Osteoblast (primary cell): ENCODE measurements at regions not wholly inside any gene's neighbourhood (a gene's known extent, or its start where the extent isn't known, plus 50 kb on each side); places are given as distances from the start of the nearest gene placed in this dataset.

ENCODE experiments used
- DNase-seq: peaks from one replicate; pipeline ENCODE4 v3.0.0; 2011; ENCODE audit warnings: low spot score, mixed read lengths; ENCODE audit not compliant: insufficient read length; ENCODE audit errors: missing footprints
- H2AFZ ChIP-seq: 2 replicates; pipeline ENCODE4 v1.6.0; 2011; ENCODE audit warnings: mild to moderate bottlenecking, low read length
- H3K27ac ChIP-seq: 2 replicates; pipeline ENCODE4 v1.5.1; 2011; ENCODE audit warnings: mild to moderate bottlenecking, low read depth, low read length, moderate library complexity
- H3K27me3 ChIP-seq: 2 replicates; pipeline ENCODE4 v1.6.0; 2012; ENCODE audit warnings: mild to moderate bottlenecking, control low read depth, inconsistent platforms, low read length, moderate library complexity; ENCODE audit not compliant: insufficient read depth
- H3K36me3 ChIP-seq: 2 replicates; pipeline ENCODE4 v1.5.1; 2011; ENCODE audit warnings: mild to moderate bottlenecking, low read length, control low read depth, moderate library complexity; ENCODE audit not compliant: insufficient read depth
- H3K4me1 ChIP-seq: 2 replicates; pipeline ENCODE4 v1.5.1; 2011; ENCODE audit warnings: mild to moderate bottlenecking, low read length, control low read depth, moderate library complexity; ENCODE audit not compliant: insufficient read depth
- H3K4me2 ChIP-seq: 2 replicates; pipeline ENCODE4 v1.6.0; 2011; ENCODE audit warnings: mild to moderate bottlenecking, low read length; ENCODE audit not compliant: insufficient read depth
- H3K4me3 ChIP-seq: fragments of 200-600 bp; sonication (generic); 3 replicates; pipeline ENCODE4 v1.5.1; 2012; ENCODE audit warnings: mild to moderate bottlenecking, low read length, inconsistent platforms; ENCODE audit not compliant: insufficient read depth
- H3K79me2 ChIP-seq: 2 replicates; pipeline ENCODE4 v1.6.0; 2012; ENCODE audit warnings: mild to moderate bottlenecking, low read length, control low read depth, inconsistent platforms; ENCODE audit not compliant: insufficient read depth
- H3K9me3 ChIP-seq: 2 replicates; pipeline ENCODE4 v1.5.1; 2011; ENCODE audit warnings: low read depth, low read length, control low read depth
- H4K20me1 ChIP-seq: 2 replicates; pipeline ENCODE4 v1.6.0; 2012; ENCODE audit warnings: mild to moderate bottlenecking, low read length, control low read depth; ENCODE audit not compliant: insufficient read depth
- CTCF ChIP-seq: IDR thresholded peaks from 2 replicates; pipeline ENCODE4 v1.5.1; 2011; ENCODE audit warnings: mild to moderate bottlenecking, low read depth, low read length, moderate library complexity; ENCODE audit errors: extremely low read depth

GRCh38 chr3:150334974-150335373 lies 73.1 kb upstream of the TSC22D2 start:
- no peak for DNase-seq
- no peak for TF ChIP-seq CTCF
- Histone ChIP-seq H2AFZ (no peak overlapping the region), H3K79me2 (no peaks in the 10 kb centered on the region), H3K9me3 (no peaks in the 10 kb centered on the region), H3K4me2 (no peak overlapping the region), H3K4me1 (peaks cover 4% of the 10 kb centered on the region), H3K27me3 (no peaks in the 10 kb centered on the region), H3K4me3 (no peak overlapping the region), H4K20me1 (no peaks in the 10 kb centered on the region), H3K36me3 (no peaks in the 10 kb centered on the region), H3K27ac (no peak overlapping the region)

GRCh38 chr3:150333477-150333876 lies 74.6 kb upstream of the TSC22D2 start:
- no peaks in the 10 kb centered on the region for H4K20me1 ChIP-seq
- peaks cover 4% of the 10 kb centered on the region for H3K4me1 ChIP-seq
- no peak for TF ChIP-seq CTCF
- no peaks in the 10 kb centered on the region for H3K9me3 ChIP-seq
- H2AFZ ChIP-seq: no peak overlapping the region
- no peak overlapping the region for H3K4me3 ChIP-seq
- no peak overlapping the region for H3K27ac ChIP-seq
- no peaks in the 10 kb centered on the region for H3K27me3 ChIP-seq
- H3K4me2 ChIP-seq: no peak overlapping the region
- H3K36me3 ChIP-seq: no peaks in the 10 kb centered on the region
- DNase-seq: no peak
- H3K79me2 ChIP-seq: no peaks in the 10 kb centered on the region

GRCh38 chr3:150331978-150332568 lies 76.0 kb upstream of the TSC22D2 start:
- H3K36me3 ChIP-seq: no peaks in the 10 kb centered on the region
- H3K4me3 ChIP-seq: no peak overlapping the region
- H2AFZ ChIP-seq: no peak overlapping the region
- no peaks in the 10 kb centered on the region for H3K79me2 ChIP-seq
- H3K27ac ChIP-seq: no peak overlapping the region
- H3K4me1 ChIP-seq: peaks cover 4% of the 10 kb centered on the region
- DNase-seq: no peak
- H3K4me2 ChIP-seq: no peak overlapping the region
- no peak for TF ChIP-seq CTCF
- no peaks in the 10 kb centered on the region for H4K20me1 ChIP-seq
- H3K27me3 ChIP-seq: no peaks in the 10 kb centered on the region
- no peaks in the 10 kb centered on the region for H3K9me3 ChIP-seq

GRCh38 chr3:150330872-150331271 lies 77.2 kb upstream of the TSC22D2 start:
- TF ChIP-seq CTCF: no peak
- no peaks in the 10 kb centered on the region for H3K27me3 ChIP-seq
- DNase-seq: no peak
- no peaks in the 10 kb centered on the region for H4K20me1 ChIP-seq
- H3K36me3 ChIP-seq: no peaks in the 10 kb centered on the region
- no peak overlapping the region for H2AFZ ChIP-seq
- H3K4me3 ChIP-seq: no peak overlapping the region
- H3K79me2 ChIP-seq: no peaks in the 10 kb centered on the region
- H3K27ac ChIP-seq: no peak overlapping the region
- H3K4me1 ChIP-seq: peaks cover 6% of the 10 kb centered on the region
- H3K9me3 ChIP-seq: no peaks in the 10 kb centered on the region
- no peak overlapping the region for H3K4me2 ChIP-seq
